ENCODE measurements at regions not wholly inside any gene's neighbourhood (a gene's known extent, or its start where the extent isn't known, plus 50 kb on each side); places are given as distances from the start of the nearest gene placed in this dataset.

GRCh38 chr20:6360766-6361165 is 237.9 kb upstream of the FERMT1 start:
- no peak for TF ChIP-seq CTCF (IDR thresholded peaks at IDR 0.05; ENCODE audit: partially characterized antibody, unreplicated experiment)
- Mint-ChIP-seq H3K4me1 (ENCODE audit: low read depth, unreplicated experiment) (no peaks in the 10 kb centered on the region), H3K27ac (ENCODE audit: unreplicated experiment) (no peak overlapping the region), H3K36me3 (ENCODE audit: unreplicated experiment) (no peaks in the 10 kb centered on the region), H3K9me3 (ENCODE audit: unreplicated experiment) (no peaks in the 10 kb centered on the region), H3K4me3 (ENCODE audit: unreplicated experiment) (no peak overlapping the region), H3K27me3 (ENCODE audit: unreplicated experiment) (no peaks in the 10 kb centered on the region)
- no peak for DNase-seq

- Mint-ChIP-seq H3K36me3 (ENCODE audit: unreplicated experiment) (no peaks in the 10 kb centered on the region), H3K4me3 (ENCODE audit: unreplicated experiment) (no peak overlapping the region), H3K9me3 (ENCODE audit: unreplicated experiment) (no peaks in the 10 kb centered on the region), H3K27ac (ENCODE audit: unreplicated experiment) (no peak overlapping the region), H3K27me3 (ENCODE audit: unreplicated experiment) (no peaks in the 10 kb centered on the region), H3K4me1 (ENCODE audit: low read depth, unreplicated experiment) (no peaks in the 10 kb centered on the region)
- no peak for DNase-seq
- TF ChIP-seq CTCF (IDR thresholded peaks at IDR 0.05; ENCODE audit: partially characterized antibody, unreplicated experiment), result no peak
Measured at GRCh38 chr20:6355754-6356451, 233.1 kb upstream of the FERMT1 start.

GRCh38 chr20:6348908-6349307 is 226.1 kb upstream of the FERMT1 start:
- Mint-ChIP-seq H3K4me1 (ENCODE audit: low read depth, unreplicated experiment) (no peaks in the 10 kb centered on the region), H3K27me3 (ENCODE audit: unreplicated experiment) (no peaks in the 10 kb centered on the region), H3K36me3 (ENCODE audit: unreplicated experiment) (no peaks in the 10 kb centered on the region), H3K4me3 (ENCODE audit: unreplicated experiment) (no peak overlapping the region), H3K27ac (ENCODE audit: unreplicated experiment) (no peak overlapping the region), H3K9me3 (ENCODE audit: unreplicated experiment) (no peaks in the 10 kb centered on the region)
- DNase-seq, result no peak
- TF ChIP-seq CTCF (IDR thresholded peaks at IDR 0.05; ENCODE audit: partially characterized antibody, unreplicated experiment), result no peak

DNA sequence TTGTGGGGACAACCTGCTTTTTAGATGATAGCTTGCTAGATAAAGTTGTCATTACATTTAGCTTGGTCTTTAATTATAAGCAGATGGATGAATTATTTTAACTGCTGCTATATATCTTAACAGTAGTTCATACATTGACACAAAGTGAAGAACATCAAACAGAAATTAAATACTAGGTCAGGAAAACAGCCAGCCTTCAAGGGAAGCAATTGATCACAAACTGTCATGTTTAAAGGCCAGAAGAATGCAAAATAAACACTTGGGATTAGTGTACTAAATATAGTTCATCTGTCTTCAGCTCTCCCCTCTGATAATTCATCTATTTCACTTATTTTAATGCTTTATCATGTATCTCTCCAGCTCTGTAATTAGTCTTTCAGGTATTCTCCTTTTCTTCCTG is 225.1 kb upstream of the FERMT1 start:
- Mint-ChIP-seq H3K4me1 (ENCODE audit: low read depth, unreplicated experiment) (no peaks in the 10 kb centered on the region), H3K9me3 (ENCODE audit: unreplicated experiment) (no peaks in the 10 kb centered on the region), H3K4me3 (ENCODE audit: unreplicated experiment) (no peak overlapping the region), H3K27me3 (ENCODE audit: unreplicated experiment) (no peaks in the 10 kb centered on the region), H3K27ac (ENCODE audit: unreplicated experiment) (no peak overlapping the region), H3K36me3 (ENCODE audit: unreplicated experiment) (no peaks in the 10 kb centered on the region)
- no peak for TF ChIP-seq CTCF (IDR thresholded peaks at IDR 0.05; ENCODE audit: partially characterized antibody, unreplicated experiment)
- DNase-seq, result no peak

GRCh38 chr20:6341491-6341890 is 218.7 kb upstream of the FERMT1 start:
- Mint-ChIP-seq H3K27ac (ENCODE audit: unreplicated experiment) (no peak overlapping the region), H3K4me3 (ENCODE audit: unreplicated experiment) (no peak overlapping the region), H3K36me3 (ENCODE audit: unreplicated experiment) (no peaks in the 10 kb centered on the region), H3K27me3 (ENCODE audit: unreplicated experiment) (peaks cover 1% of the 10 kb centered on the region), H3K4me1 (ENCODE audit: low read depth, unreplicated experiment) (no peaks in the 10 kb centered on the region), H3K9me3 (ENCODE audit: unreplicated experiment) (no peaks in the 10 kb centered on the region)
- TF ChIP-seq CTCF (IDR thresholded peaks at IDR 0.05; ENCODE audit: partially characterized antibody, unreplicated experiment), result no peak
- DNase-seq, result no peak

Measured in glutamatergic neuron (in vitro differentiated cells).